C4-2B (cell line): ENCODE measurements at regions not wholly inside any gene's neighbourhood (a gene's known extent, or its start where the extent isn't known, plus 50 kb on each side); places are given as distances from the start of the nearest gene placed in this dataset.

Experiments
- ZFX ChIP-seq: fragments of 450-650 bp; IDR thresholded peaks from 2 replicates; pipeline ENCODE4 v1.6.1; 2017
- TF ChIP-seq, protein P1 (sequence below): fragments of 450-650 bp; conservative IDR thresholded peaks from 2 replicates; pipeline ENCODE4 v1.5.1; 2017; ENCODE audit warnings: mild to moderate bottlenecking

DNA sequence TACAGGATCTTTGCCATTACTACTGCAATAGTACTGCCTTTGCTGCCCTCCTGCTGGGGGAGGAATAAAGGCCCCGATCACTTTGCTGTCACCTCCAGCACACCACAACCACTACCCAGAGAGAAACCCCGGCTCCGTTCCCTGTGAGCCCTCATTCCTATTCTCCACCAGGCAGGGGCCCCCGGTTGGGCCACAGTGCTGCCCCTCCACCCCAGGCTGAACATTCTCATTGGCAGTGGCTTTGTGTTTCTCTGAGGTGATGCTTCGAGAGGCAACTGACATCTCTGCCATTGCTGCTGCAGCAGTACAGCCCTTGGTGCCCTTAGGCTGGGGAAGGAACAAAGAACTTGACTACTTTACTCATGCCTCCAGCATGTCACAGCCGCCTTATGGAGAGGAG lies 612.9 kb upstream of the EPHA6 start:
- TF ChIP-seq, protein P1, sequence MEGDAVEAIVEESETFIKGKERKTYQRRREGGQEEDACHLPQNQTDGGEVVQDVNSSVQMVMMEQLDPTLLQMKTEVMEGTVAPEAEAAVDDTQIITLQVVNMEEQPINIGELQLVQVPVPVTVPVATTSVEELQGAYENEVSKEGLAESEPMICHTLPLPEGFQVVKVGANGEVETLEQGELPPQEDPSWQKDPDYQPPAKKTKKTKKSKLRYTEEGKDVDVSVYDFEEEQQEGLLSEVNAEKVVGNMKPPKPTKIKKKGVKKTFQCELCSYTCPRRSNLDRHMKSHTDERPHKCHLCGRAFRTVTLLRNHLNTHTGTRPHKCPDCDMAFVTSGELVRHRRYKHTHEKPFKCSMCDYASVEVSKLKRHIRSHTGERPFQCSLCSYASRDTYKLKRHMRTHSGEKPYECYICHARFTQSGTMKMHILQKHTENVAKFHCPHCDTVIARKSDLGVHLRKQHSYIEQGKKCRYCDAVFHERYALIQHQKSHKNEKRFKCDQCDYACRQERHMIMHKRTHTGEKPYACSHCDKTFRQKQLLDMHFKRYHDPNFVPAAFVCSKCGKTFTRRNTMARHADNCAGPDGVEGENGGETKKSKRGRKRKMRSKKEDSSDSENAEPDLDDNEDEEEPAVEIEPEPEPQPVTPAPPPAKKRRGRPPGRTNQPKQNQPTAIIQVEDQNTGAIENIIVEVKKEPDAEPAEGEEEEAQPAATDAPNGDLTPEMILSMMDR: no peak
- TF ChIP-seq ZFX: no peak
